Ishikawa (cell line): ENCODE measurements at regions not wholly inside any gene's neighbourhood (a gene's known extent, or its start where the extent isn't known, plus 50 kb on each side); places are given as distances from the start of the nearest gene placed in this dataset.

Source experiments
- CEBPB ChIP-seq: IDR thresholded peaks from 2 replicates; pipeline ENCODE4 v1.6.1; 2012
- CREB1 ChIP-seq: IDR thresholded peaks from 2 replicates; pipeline ENCODE4 v1.6.1; 2012; ENCODE audit warnings: low read depth
- EGR1 ChIP-seq: IDR thresholded peaks from 2 replicates; pipeline ENCODE4 v1.6.1; 2012
- EP300 ChIP-seq: IDR thresholded peaks from 2 replicates; pipeline ENCODE4 v1.6.1; 2012; ENCODE audit warnings: borderline replicate concordance
- FOXM1 ChIP-seq: IDR thresholded peaks from 2 replicates; pipeline ENCODE4 v1.6.1; 2012; ENCODE audit warnings: low read depth, borderline replicate concordance
- NFIC ChIP-seq: IDR thresholded peaks from 2 replicates; pipeline ENCODE4 v1.6.1; 2012
- RAD21 ChIP-seq: IDR thresholded peaks from 2 replicates; pipeline ENCODE4 v1.6.1; 2012; ENCODE audit warnings: low read depth
- TAF1 ChIP-seq: IDR thresholded peaks from 2 replicates; pipeline ENCODE4 v1.6.1; 2012; ENCODE audit warnings: low read depth, mild to moderate bottlenecking
- TCF12 ChIP-seq: IDR thresholded peaks from 2 replicates; pipeline ENCODE4 v1.6.1; 2012; ENCODE audit warnings: low read depth
- TEAD4 ChIP-seq: IDR thresholded peaks from 2 replicates; pipeline ENCODE4 v1.6.1; 2012
- USF1 ChIP-seq: IDR thresholded peaks from 2 replicates; pipeline ENCODE4 v1.6.1; 2012
- YY1 ChIP-seq: IDR thresholded peaks from 2 replicates; pipeline ENCODE4 v1.6.1; 2012; ENCODE audit warnings: low read depth
- ZBTB7A ChIP-seq: IDR thresholded peaks from 2 replicates; pipeline ENCODE4 v1.6.1; 2012; ENCODE audit warnings: low read depth
- TF ChIP-seq, protein P1 (sequence below): IDR thresholded peaks from 2 replicates; pipeline ENCODE4 v1.6.1; 2012; ENCODE audit warnings: low read depth, mild to moderate bottlenecking
- TF ChIP-seq, protein P2 (sequence below): IDR thresholded peaks from 2 replicates; pipeline ENCODE4 v1.6.1; 2012

DNA sequence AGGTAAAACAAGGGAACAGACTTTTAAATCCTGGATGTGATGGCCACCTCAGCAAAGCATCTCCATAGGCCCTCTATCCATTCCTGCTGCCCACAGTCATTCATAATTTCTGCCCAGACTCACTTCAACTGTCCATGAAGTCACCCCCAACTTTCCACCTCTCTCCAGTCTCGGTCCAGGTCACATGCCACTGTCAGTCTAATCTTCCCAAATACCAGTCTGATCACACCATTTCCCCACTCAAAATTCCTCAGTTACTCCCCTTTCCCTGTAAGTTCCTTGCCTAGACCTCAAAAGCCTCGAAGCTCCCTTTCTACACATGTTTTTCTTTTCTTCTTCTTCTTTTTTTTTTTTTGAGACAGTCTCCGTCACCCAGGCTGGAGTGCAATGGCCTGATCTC lies 51.2 kb upstream of the HOPX start:
- TF ChIP-seq EGR1 (no peak), NFIC (no peak), CEBPB (no peak), YY1 (no peak), TCF12 (no peak), EP300 (no peak), RAD21 (no peak), FOXM1 (no peak), CREB1 (no peak), ZBTB7A (no peak), USF1 (no peak), TEAD4 (no peak), TAF1 (no peak)
- TF ChIP-seq, protein P1, sequence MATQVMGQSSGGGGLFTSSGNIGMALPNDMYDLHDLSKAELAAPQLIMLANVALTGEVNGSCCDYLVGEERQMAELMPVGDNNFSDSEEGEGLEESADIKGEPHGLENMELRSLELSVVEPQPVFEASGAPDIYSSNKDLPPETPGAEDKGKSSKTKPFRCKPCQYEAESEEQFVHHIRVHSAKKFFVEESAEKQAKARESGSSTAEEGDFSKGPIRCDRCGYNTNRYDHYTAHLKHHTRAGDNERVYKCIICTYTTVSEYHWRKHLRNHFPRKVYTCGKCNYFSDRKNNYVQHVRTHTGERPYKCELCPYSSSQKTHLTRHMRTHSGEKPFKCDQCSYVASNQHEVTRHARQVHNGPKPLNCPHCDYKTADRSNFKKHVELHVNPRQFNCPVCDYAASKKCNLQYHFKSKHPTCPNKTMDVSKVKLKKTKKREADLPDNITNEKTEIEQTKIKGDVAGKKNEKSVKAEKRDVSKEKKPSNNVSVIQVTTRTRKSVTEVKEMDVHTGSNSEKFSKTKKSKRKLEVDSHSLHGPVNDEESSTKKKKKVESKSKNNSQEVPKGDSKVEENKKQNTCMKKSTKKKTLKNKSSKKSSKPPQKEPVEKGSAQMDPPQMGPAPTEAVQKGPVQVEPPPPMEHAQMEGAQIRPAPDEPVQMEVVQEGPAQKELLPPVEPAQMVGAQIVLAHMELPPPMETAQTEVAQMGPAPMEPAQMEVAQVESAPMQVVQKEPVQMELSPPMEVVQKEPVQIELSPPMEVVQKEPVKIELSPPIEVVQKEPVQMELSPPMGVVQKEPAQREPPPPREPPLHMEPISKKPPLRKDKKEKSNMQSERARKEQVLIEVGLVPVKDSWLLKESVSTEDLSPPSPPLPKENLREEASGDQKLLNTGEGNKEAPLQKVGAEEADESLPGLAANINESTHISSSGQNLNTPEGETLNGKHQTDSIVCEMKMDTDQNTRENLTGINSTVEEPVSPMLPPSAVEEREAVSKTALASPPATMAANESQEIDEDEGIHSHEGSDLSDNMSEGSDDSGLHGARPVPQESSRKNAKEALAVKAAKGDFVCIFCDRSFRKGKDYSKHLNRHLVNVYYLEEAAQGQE: no peak
- TF ChIP-seq, protein P2, sequence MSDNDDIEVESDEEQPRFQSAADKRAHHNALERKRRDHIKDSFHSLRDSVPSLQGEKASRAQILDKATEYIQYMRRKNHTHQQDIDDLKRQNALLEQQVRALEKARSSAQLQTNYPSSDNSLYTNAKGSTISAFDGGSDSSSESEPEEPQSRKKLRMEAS: no peak

GRCh38 chr4:56731857-56732256 lies 50.8 kb upstream of the HOPX start:
- TF ChIP-seq, protein P1: no peak
- TF ChIP-seq USF1 (no peak), ZBTB7A (no peak), NFIC (no peak)
- TF ChIP-seq, protein P2: no peak
